ENCODE measurements at regions not wholly inside any gene's neighbourhood (a gene's known extent, or its start where the extent isn't known, plus 50 kb on each side); places are given as distances from the start of the nearest gene placed in this dataset.

DNA sequence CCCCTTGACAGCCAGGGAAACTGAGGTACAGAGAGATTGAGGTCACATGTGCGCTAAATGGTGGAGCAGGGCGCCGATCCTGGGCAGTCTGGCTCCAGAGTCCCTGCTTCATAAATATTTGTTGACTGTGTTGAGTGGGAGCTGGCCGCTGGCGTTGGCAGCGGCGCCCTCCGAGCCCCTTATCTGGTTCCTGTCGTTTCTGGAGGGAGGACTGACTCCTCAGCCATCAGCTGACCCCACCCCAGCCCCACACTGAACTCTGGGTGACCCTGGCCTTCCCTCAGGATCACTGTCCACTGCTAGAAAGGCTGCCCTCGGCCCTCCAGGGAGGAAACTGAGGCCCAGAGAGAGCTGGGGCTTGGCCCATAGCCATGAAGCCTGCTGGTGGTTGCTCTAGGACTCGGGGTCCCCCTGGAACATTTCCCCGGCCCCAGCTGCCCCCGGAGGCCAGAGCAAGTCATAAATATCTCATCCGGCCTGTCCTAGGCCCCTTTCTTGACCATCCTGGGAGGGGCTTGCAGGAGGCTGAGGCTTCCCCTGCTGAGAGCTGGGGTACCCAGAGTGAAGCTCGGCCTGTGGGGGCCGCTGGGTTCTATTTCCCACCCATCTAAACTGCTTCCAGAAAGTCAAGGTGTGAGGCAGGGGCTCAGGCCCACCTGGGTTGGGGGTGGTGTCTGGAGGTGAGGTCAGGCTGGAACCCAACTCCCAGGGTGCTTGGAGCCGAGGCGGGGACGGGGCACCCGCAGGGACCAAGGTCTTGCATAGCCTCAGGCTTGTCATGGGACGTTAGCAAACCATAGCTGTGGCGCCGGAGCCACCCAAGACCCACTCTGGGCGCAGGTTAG is 51.7 kb upstream of the GSE1 start:
- no peak for DNase-seq (ENCODE audit: low spot score)

DNA sequence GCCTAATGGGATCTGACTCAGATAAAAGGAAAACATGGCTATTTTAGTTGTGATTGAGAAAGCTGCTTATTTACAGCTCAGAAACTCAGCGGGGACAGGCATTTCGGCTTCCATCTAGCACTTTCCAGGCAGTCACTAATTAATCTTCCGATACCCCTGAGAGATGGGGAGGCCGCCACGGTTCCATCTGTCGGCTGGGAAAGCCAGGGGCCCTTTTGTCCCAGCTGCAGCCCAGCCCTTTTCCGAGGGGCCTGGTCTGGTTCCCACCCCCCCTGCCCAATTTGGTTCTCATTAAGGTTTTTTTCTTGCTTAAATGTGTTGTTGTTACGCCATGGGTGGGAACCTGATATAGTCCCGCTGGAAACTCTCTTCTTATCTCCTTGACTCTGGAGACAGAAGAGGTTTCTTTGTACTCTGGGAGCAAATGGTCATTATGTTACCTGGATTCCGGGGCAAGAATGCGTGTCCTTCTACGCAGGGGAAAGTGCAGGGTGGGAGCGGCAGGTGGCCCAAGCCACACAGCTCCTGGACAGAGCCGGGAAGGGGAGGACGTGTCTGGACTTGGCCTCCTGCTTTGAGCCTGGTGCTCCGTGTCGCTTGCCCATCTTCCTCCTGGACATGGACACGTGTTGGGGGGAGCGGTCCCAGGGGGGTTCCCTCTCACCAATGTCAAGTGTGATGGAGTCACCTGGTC is 50.9 kb upstream of the GSE1 start:
- no peak for DNase-seq (ENCODE audit: low spot score)

DNA sequence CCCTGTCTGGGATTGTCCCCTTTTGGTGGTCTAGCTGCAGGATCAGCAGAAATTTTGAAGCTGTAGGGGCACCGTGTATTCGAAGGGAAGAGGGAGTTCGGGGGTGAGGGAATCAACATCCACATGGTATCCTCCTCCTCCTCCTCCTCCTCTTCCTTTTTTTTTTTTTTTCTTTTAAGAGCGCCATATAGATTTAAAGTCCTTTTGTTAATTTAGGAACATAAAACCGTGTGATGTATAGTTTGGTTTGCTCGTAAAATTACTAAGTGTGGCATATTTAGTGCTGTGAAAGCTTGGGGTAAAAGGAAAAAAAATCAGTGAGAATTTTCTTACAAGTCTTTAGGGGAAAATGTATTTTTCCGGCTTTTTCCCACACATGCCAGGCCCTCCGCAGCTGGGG is 50.1 kb upstream of the GSE1 start:
- DNase-seq (ENCODE audit: low spot score), result no peak

Data from CD4-positive, alpha-beta T cell treated with Interleukin-2 at 100 ng/mL for 4 hours (primary cell).